HEK293T (cell line): ENCODE measurements at regions not wholly inside any gene's neighbourhood (a gene's known extent, or its start where the extent isn't known, plus 50 kb on each side); places are given as distances from the start of the nearest gene placed in this dataset.

Experiments used
- CTCF ChIA-PET: fragments of 350-600 bp; formaldehyde crosslinking; extraction: SDS; loops from one replicate; lab custom pipeline; 2021; ENCODE audit warnings: antibody characterized with exemption, inconsistent platforms; lab: Yijun Ruan, JAX
- POLR2A ChIA-PET: fragments of 350-600 bp; formaldehyde crosslinking; extraction: SDS; loops from one replicate; lab custom pipeline; 2020; ENCODE audit warnings: antibody characterized with exemption, inconsistent platforms; lab: Yijun Ruan, JAX
- DNase-seq: peaks from one replicate; pipeline ENCODE4 v3.0.0; 2012; ENCODE audit warnings: mixed read lengths; ENCODE audit errors: extremely low spot score
- ARNT ChIP-seq: fragments of 450-650 bp; IDR thresholded peaks from 2 replicates; pipeline ENCODE4 v1.6.1; 2017; ENCODE audit warnings: mild to moderate bottlenecking
- BHLHE40 ChIP-seq: fragments of 450-650 bp; IDR thresholded peaks from 2 replicates; pipeline ENCODE4 v1.6.1; 2016; ENCODE audit warnings: mild to moderate bottlenecking, moderate library complexity, borderline replicate concordance
- CTBP1 ChIP-seq: fragments of 450-650 bp; IDR thresholded peaks from 2 replicates; pipeline ENCODE4 v1.6.1; 2016; ENCODE audit warnings: borderline replicate concordance
- ELF4 ChIP-seq: fragments of 450-650 bp; IDR thresholded peaks from 2 replicates; pipeline ENCODE4 v1.6.1; 2017; ENCODE audit warnings: antibody characterized with exemption
- FOXA1 ChIP-seq: fragments of 450-650 bp; IDR thresholded peaks from 2 replicates; pipeline ENCODE4 v1.6.1; 2016; ENCODE audit warnings: mild to moderate bottlenecking
- FOXK2 ChIP-seq: fragments of 450-650 bp; IDR thresholded peaks from 2 replicates; pipeline ENCODE4 v1.6.1; 2016; ENCODE audit warnings: mild to moderate bottlenecking
- FOXM1 ChIP-seq: fragments of 450-650 bp; IDR thresholded peaks from 2 replicates; pipeline ENCODE4 v1.6.1; 2017; ENCODE audit warnings: mild to moderate bottlenecking, borderline replicate concordance
- HDGF ChIP-seq: fragments of 450-650 bp; IDR thresholded peaks from 2 replicates; pipeline ENCODE4 v1.6.1; 2017; ENCODE audit warnings: antibody characterized with exemption, borderline replicate concordance
- L3MBTL2 ChIP-seq: fragments of 450-650 bp; conservative IDR thresholded peaks from 2 replicates; pipeline ENCODE4 v1.6.1; 2016; ENCODE audit warnings: mild to moderate bottlenecking
- LEF1 ChIP-seq: fragments of 450-650 bp; IDR thresholded peaks from 2 replicates; pipeline ENCODE4 v1.6.1; 2017; ENCODE audit warnings: mild to moderate bottlenecking, borderline replicate concordance
- NFRKB ChIP-seq: fragments of 450-650 bp; IDR thresholded peaks from 2 replicates; pipeline ENCODE4 v1.6.1; 2016; ENCODE audit warnings: mild to moderate bottlenecking, moderate library complexity
- SP1 ChIP-seq: fragments of 450-650 bp; IDR thresholded peaks from 2 replicates; pipeline ENCODE4 v1.6.1; 2017
- SUZ12 ChIP-seq: fragments of 450-650 bp; IDR thresholded peaks from 2 replicates; pipeline ENCODE4 v1.6.1; 2016; ENCODE audit warnings: mild to moderate bottlenecking
- TARDBP ChIP-seq: fragments of 450-650 bp; IDR thresholded peaks from 2 replicates; pipeline ENCODE4 v1.6.1; 2016
- ZNF384 ChIP-seq: fragments of 450-650 bp; IDR thresholded peaks from 2 replicates; pipeline ENCODE4 v1.6.1; 2016
- TF ChIP-seq, protein P1 (sequence below): fragments of 450-650 bp; IDR thresholded peaks from 2 replicates; pipeline ENCODE4 v1.6.1; 2016

DNA sequence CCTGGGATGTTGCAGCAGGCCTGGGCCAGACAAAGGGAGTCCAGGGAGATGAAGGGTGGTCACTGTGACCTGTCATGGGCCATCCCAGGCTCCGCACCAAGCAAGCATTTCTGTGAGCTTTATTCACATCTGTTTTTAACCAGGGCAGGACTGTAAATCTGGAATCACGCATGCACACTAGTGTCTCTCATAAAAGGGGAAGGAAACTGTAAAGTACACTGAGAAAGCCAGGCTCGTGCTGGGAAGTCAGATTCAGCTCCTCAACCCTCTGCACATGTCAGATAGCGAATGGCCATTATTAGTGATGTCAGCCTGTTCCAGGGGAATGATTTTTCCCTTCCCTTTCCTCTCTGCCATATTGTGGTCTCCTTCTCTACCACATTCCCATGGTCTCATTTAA, 818.6 kb upstream of the RAB6C start:
- ChIA-PET POLR2A (no interaction called here), CTCF (no interaction called here)
- no peak for DNase-seq
- TF ChIP-seq SUZ12 (no peak), NFRKB (no peak), LEF1 (no peak), BHLHE40 (no peak), FOXM1 (no peak), FOXA1 (no peak), ZNF384 (no peak), TARDBP (no peak)

DNA sequence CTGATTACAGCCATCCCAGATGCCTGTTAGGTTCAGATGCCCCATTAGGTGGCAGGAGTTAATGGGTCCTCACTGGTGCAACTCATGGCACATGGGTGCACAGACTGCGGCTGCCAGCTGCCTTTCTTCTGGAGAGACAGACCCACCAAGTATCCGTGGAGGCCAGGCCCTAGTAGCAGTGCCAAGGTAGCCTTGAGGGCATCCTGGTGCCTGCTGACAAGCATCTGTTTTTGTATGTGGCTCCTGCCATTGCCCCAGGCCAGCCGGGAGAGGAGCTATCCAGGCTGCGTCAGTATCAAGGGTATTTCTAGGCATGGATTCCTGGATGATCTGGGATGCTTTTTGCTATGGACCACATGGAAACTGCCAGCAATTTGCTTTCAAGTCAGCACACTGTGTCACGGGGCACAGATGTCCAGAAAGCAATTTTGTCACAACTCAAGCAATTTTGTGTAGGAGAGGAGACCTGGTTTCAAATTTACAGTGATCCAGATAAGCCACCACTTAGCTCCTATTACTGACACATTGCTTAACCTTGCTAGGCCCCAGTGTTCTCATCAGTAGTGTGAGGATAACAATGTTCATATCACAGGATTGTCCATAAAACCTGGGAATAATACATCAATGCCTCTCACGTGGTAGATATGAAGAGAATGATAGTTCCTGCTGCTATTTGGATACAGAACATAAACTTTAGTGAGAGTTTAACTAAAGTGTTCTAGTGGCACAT, 815.1 kb upstream of the RAB6C start:
- DNase-seq: no peak
- CTCF ChIA-PET: no interaction called here
- no peak for TF ChIP-seq HDGF
- TF ChIP-seq FOXM1: no peak
- TF ChIP-seq, protein P1, sequence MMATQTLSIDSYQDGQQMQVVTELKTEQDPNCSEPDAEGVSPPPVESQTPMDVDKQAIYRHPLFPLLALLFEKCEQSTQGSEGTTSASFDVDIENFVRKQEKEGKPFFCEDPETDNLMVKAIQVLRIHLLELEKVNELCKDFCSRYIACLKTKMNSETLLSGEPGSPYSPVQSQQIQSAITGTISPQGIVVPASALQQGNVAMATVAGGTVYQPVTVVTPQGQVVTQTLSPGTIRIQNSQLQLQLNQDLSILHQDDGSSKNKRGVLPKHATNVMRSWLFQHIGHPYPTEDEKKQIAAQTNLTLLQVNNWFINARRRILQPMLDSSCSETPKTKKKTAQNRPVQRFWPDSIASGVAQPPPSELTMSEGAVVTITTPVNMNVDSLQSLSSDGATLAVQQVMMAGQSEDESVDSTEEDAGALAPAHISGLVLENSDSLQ: no peak
- TF ChIP-seq SUZ12: no peak
- TF ChIP-seq FOXA1: no peak
- no peak for TF ChIP-seq LEF1
- POLR2A ChIA-PET: no interaction called here

DNA sequence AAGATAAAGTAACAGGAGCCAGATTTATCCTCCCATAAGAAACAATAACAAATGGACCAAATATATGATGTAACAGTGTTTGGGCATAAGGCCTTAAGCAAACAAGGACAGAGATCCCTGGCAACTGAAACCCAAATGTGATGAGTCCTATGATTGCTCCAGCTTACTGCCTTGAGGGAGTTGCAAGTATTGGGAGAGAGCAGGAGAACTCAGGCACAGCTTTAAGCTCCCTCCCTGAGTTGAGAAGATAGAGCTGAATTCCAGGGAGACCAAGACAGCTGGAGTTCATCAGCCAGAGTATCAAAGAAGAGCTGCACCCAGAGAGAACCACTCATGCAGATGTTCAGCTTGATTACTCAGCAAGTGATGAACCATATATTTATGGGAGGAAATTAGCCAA, 814.5 kb upstream of the RAB6C start:
- POLR2A ChIA-PET: no interaction called here
- no peak for TF ChIP-seq CTBP1
- TF ChIP-seq HDGF: no peak
- no peak for TF ChIP-seq LEF1
- TF ChIP-seq SP1: no peak
- no peak for TF ChIP-seq FOXK2
- no peak for TF ChIP-seq BHLHE40
- no peak for TF ChIP-seq ARNT
- DNase-seq: no peak
- CTCF ChIA-PET: no interaction called here

DNA sequence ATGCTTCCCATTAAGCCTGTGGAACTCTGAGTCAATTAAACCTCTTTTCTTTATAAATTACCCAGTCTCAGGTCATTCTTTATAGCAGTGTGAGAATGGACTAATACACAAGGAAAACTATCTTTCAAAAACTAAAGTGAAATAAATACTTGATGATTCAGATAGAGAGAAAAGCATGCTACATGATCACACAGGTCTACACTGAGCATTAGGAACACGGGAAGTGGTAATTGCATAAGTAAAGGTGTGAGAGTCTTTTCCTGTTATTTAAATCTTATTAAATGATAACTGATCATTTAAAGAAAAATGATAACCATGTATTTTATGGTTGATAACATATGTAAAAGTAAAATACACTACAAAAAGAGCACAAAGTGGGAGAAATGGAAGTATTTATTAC, 812.0 kb upstream of the RAB6C start:
- CTCF ChIA-PET: no interaction called here
- DNase-seq: no peak

DNA sequence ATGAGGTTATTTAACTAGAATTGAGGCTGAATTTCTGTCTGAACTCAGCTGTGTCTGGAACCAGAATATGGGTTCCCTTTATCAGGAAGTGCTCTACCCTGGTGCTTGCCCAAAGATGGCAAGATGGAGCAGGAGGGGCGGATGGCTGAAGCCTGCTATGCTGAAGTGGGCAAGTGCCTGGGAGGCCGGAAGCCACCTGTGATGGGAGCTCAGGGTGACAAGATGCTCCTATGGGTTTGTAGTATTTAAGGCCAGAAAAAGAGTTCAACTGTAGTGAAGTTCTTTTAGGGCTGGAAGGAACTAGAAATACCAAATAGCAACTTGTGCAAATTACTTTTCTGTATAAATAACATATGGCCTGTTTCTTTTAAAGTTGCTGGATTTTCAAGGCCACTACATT, 808.9 kb upstream of the RAB6C start:
- TF ChIP-seq BHLHE40 (no peak), FOXA1 (no peak), HDGF (no peak), TARDBP (no peak), ELF4 (no peak), ARNT (no peak), SP1 (no peak), ZNF384 (no peak), FOXK2 (no peak), LEF1 (no peak), FOXM1 (no peak), L3MBTL2 (no peak), NFRKB (no peak), CTBP1 (no peak)
- TF ChIP-seq, protein P1: no peak
- ChIA-PET POLR2A (no interaction called here), CTCF (no interaction called here)
- no peak for DNase-seq

More for the DNA sequence above, 812.0 kb upstream of the RAB6C start:
- POLR2A ChIA-PET: no interaction called here
- TF ChIP-seq BHLHE40: no peak
- TF ChIP-seq, protein P1: no peak
- TF ChIP-seq SUZ12: no peak
- TF ChIP-seq FOXK2: no peak
- no peak for TF ChIP-seq CTBP1
- no peak for TF ChIP-seq ARNT
- TF ChIP-seq FOXA1: no peak
- TF ChIP-seq ELF4: no peak
- TF ChIP-seq SP1: no peak
- no peak for TF ChIP-seq TARDBP
- no peak for TF ChIP-seq LEF1
- TF ChIP-seq HDGF: no peak
- no peak for TF ChIP-seq ZNF384
- TF ChIP-seq L3MBTL2: no peak
- no peak for TF ChIP-seq FOXM1
- TF ChIP-seq NFRKB: no peak

DNA sequence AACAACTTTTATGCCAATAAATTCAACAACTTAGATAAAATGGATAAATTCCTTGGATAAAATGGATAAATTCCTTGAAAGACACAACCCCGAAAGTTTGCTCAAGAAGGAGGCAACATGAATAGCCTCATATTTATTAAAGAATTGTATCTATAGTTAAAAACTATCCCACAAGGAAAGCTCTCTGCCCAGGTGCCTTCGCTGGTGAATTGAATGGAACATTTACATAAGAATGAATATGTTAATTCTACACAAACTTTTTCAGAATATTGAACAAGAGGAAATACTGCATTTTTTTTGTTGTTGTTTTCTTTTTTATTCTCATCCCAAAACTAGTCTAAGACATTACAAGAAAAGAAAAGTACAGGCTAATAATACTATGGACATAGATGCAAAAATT, 805.3 kb upstream of the RAB6C start:
- no peak for DNase-seq
- ChIA-PET POLR2A (no interaction called here), CTCF (no interaction called here)
- no peak for TF ChIP-seq ELF4
- TF ChIP-seq, protein P1: no peak
